SK-MEL-5 (cell line): ENCODE measurements at regions not wholly inside any gene's neighbourhood (a gene's known extent, or its start where the extent isn't known, plus 50 kb on each side); places are given as distances from the start of the nearest gene placed in this dataset.
"Not testable (repeated sequence)": the region's sequence is repeated elsewhere in the genome, so short reads cannot be mapped to it uniquely, and the experiment has no call there.

Source experiments
- DNase-seq: peaks from one replicate; pipeline ENCODE4 v3.0.0-alpha.2; 2016; ENCODE audit warnings: low read depth, low spot score
- in situ Hi-C: cut with HindIII; loops from 2 replicates; pipeline ENCODE4 v1.10.0; 2016; ENCODE audit warnings: low sequenced_read_pairs, high pct_unique_total_duplicates, low pct_unique_long_range_greater_than_20kb

DNA sequence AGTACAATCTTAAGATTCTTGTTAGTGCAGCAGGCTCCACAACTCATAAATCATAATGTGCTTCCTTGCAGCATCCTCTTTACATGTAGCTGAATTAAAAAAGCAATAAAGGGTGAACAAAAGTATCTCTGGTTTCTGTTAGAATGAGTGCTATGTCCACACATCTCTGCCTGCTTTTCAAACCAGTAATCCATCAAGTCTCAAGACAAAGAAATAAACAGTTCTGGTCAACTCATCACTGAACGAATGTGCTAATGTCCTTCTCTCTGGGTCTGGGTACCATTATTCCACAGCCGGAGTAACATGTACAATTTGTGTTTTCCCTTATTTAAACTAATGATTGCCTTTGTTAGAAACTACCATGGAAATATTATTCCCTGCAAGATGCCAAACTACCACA, 273.0 kb upstream of the USP15 start:
- in situ Hi-C loops, result no loop called here
- no peak for DNase-seq

GRCh38 chr12:61991661-61992060, 268.5 kb upstream of the USP15 start:
- in situ Hi-C loops, result no loop called here
- DNase-seq, result no peak

- in situ Hi-C loops, result no loop called here
- peak; percentile 75 for DNase-seq
Measured at GRCh38 chr12:61993734-61994345, 266.4 kb upstream of the USP15 start.

DNA sequence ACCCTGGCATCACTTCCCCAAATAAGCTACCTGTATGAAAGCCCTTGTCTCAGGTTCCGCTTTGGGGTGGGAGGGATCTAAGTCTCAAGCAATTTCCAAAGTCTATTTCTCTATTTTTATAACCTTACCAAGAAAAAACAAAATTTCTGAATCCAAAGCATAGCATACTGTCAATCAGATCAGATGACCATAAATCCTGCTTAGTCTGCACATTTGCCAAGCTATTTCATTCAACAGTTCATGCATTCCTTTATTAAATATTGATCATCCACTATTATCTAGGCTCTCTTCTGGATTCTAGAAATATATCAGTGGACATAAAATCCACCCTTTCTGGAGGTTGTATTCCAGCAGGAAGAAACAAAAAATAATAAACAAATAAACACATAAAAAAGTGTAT, 263.5 kb upstream of the USP15 start:
- in situ Hi-C loops, result no loop called here
- DNase-seq, result no peak

DNA sequence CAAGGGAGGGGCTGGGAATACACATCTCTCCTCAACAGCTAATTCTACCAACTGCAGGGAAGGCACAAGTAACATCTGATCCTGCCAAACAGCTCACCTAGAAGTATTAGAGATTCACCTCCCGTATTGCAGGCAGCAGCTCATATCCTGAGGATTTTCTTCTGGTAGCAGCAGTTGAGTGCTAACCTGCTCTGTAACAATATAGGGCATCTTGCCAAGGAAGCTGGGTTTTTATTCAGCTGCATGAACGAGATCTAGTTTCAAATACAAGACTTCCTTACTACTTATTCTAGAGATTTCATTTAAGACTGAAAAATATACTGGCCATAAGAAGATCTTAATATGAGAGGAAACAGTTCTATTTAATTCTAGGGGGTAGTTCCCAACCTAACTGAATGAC, 261.4 kb upstream of the USP15 start:
- in situ Hi-C loops, result no loop called here
- no peak for DNase-seq

DNA sequence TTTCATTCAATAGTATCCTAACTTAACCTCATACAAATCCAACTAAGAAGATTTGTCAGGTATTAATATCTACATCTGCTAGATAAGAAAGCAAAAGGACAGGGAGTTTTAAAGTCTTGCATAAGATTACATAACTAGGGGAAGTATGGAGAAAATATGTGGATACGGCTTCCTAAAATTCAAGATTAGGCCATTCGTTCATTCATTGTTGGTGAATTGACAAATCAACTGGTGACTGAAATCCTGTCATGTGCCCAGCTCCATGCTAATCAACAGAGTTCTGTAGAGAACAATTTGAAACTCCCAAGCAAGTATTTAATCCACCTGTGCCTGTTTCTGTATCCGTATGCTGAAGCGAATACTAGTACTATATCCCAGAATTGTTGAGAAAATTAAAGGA, 260.9 kb upstream of the USP15 start:
- in situ Hi-C loops, result no loop called here
- DNase-seq, result no peak

GRCh38 chr12:62001424-62001823, 258.8 kb upstream of the USP15 start:
- DNase-seq, result no peak
- in situ Hi-C loops, result no loop called here

GRCh38 chr12:62003226-62003625, 257.0 kb upstream of the USP15 start:
- DNase-seq, result no peak
- in situ Hi-C loops, result no loop called here

GRCh38 chr12:62003701-62004100, 256.5 kb upstream of the USP15 start:
- in situ Hi-C loops, result no loop called here
- DNase-seq, result no peak

- in situ Hi-C loops, result no loop called here
Measured at GRCh38 chr12:62005615-62006014, 254.6 kb upstream of the USP15 start.

DNA sequence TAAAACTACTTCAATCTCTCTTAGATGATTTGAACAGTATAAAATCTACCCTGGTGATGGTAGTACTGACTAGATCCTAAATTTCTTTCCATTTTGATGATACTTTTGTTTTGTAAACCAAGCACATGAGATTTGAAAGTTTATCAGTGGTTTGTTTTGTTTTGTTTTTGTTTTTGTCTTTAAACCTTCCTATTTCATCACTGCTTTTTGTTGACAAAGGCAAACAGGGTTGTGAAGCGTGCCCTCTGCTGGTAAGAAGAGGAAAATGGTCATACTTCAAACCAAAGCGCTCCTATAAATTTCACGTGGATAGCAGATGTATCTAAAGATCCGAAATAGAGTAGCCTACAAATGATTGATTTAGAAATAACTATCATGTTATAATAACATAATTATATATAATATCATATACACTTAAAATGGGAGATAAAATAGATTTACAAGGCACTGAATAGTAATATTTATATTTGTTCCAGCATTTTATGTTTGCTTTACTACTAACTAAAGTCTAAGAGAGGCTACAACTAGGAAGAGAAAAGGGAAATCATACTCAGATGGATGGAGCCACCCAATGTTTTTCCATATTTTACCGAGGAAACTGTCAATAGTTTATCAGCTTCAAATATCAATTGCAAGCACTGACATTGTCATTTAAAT, 254.0 kb upstream of the USP15 start:
- in situ Hi-C loops, result no loop called here
- peak; percentile 68 for DNase-seq

More at GRCh38 chr12:62005615-62006014, 254.6 kb upstream of the USP15 start:
- DNase-seq, result no peak

DNA sequence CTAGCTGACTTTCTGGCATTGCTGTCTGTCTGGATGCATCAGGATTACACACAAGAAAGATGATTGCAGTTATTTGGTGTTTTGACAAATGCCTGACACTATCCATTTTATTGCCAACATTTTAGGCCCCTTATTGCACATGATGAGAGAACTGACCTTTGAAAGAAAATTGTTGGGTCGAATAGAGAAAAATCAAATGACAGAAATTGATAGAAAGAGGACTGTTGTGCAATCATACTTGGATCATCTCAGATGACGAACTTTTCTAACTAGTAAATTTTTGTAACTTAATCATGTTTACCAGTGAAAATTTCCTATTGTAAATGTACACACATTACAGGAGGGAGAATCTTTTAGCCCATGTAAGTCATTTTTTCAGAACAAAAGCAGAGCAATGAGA, 251.5 kb upstream of the USP15 start:
- in situ Hi-C loops, result no loop called here
- no peak for DNase-seq

- no peak for DNase-seq
- in situ Hi-C loops, result no loop called here
Measured at GRCh38 chr12:62009445-62009844, 250.8 kb upstream of the USP15 start.

GRCh38 chr12:62010331-62010906, 249.8 kb upstream of the USP15 start:
- in situ Hi-C loops, result not testable (repeated sequence)

GRCh38 chr12:62010973-62011372, 249.2 kb upstream of the USP15 start:
- DNase-seq, in situ Hi-C loops: not testable (repeated sequence)

More at GRCh38 chr12:62010331-62010906, 249.8 kb upstream of the USP15 start:
- DNase-seq, result not testable (repeated sequence)

GRCh38 chr12:62014330-62014729, 245.9 kb upstream of the USP15 start:
- in situ Hi-C loops, result no loop called here

GRCh38 chr12:62016021-62016420, 244.2 kb upstream of the USP15 start:
- no peak for DNase-seq
- in situ Hi-C loops, result no loop called here

More at GRCh38 chr12:62014330-62014729, 245.9 kb upstream of the USP15 start:
- no peak for DNase-seq

GRCh38 chr12:62021808-62022207, 238.4 kb upstream of the USP15 start:
- peak; percentile 46 for DNase-seq
- in situ Hi-C loops, result no loop called here

DNA sequence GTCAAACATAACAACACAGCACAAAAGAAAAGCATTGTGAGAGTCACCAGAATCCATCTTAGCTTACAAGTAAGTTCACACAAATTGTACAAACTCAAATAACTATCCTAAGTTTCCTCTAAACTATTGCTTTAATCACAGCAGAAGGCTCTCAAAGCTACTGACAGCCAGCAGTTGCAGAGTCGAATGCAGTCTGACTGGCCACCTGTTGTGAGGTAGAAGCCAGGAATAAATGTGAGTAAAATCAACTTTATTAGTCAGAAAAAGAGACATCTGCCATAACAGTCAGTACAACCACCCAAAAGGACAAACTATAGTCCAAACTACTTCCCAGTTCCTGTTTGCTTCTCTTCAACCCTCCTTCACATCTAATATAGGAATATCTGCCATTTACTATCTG, 231.7 kb upstream of the USP15 start:
- DNase-seq, result no peak
- in situ Hi-C loops, result no loop called here
